Ishikawa (cell line): ENCODE measurements at regions not wholly inside any gene's neighbourhood (a gene's known extent, or its start where the extent isn't known, plus 50 kb on each side); places are given as distances from the start of the nearest gene placed in this dataset.

ENCODE experiments used
- CEBPB ChIP-seq: IDR thresholded peaks from 2 replicates; pipeline ENCODE4 v1.6.1; 2012
- CREB1 ChIP-seq: IDR thresholded peaks from 2 replicates; pipeline ENCODE4 v1.6.1; 2012; ENCODE audit warnings: low read depth
- MAX ChIP-seq: IDR thresholded peaks from 2 replicates; pipeline ENCODE4 v1.6.1; 2012
- NFIC ChIP-seq: IDR thresholded peaks from 2 replicates; pipeline ENCODE4 v1.6.1; 2012
- TAF1 ChIP-seq: IDR thresholded peaks from 2 replicates; pipeline ENCODE4 v1.6.1; 2012; ENCODE audit warnings: low read depth, mild to moderate bottlenecking

- TF ChIP-seq MAX (no peak), CREB1 (no peak), TAF1 (no peak), CEBPB (no peak), NFIC (no peak)
Observed at GRCh38 chr14:101017209-101017608, 113.7 kb upstream of the RTL1 start.
